ENCODE measurements at regions not wholly inside any gene's neighbourhood (a gene's known extent, or its start where the extent isn't known, plus 50 kb on each side); places are given as distances from the start of the nearest gene placed in this dataset.

- TF ChIP-seq CTCF (IDR thresholded peaks at IDR 0.05) (no peak), POLR2A (IDR thresholded peaks at IDR 0.05) (no peak)
Observed at GRCh38 chr6:56752534-56752933, 109.8 kb upstream of the DST start.

All from thyroid gland (tissue), 4 donors.